T-helper 17 cell (primary cell): ENCODE measurements at regions not wholly inside any gene's neighbourhood (a gene's known extent, or its start where the extent isn't known, plus 50 kb on each side); places are given as distances from the start of the nearest gene placed in this dataset.
"Not testable (repeated sequence)": the region's sequence is repeated elsewhere in the genome, so short reads cannot be mapped to it uniquely, and the experiment has no call there.

Source experiments
- ATAC-seq: fragments of 150-1000 bp; cut with Tn5 transposase; 2 replicates; pipeline ENCODE4 v1.10.0; 2021; ENCODE audit warnings: mild to moderate bottlenecking, moderate library complexity
- DNase-seq, 3 donors: peaks; one replicate each; pipeline versions ENCODE4 v3.0.0 to v3.0.0-alpha.2; 2020 to 2021
- H3K9me3 ChIP-seq: one replicate; pipeline ENCODE4 v1.7.0; 2013; ENCODE audit warnings: low read length, mild to moderate bottlenecking; ENCODE audit not compliant: control insufficient read depth, poor library complexity, severe bottlenecking
- H3K27ac Mint-ChIP-seq: one replicate; pipeline ENCODE4 v1.8.0; 2022; ENCODE audit warnings: mild to moderate bottlenecking, moderate library complexity, mixed read lengths
- H3K27me3 Mint-ChIP-seq: one replicate; pipeline ENCODE4 v1.8.0; 2022; ENCODE audit warnings: mixed read lengths
- H3K36me3 Mint-ChIP-seq: one replicate; pipeline ENCODE4 v1.8.0; 2022; ENCODE audit warnings: low read depth, mixed read lengths
- H3K4me1 Mint-ChIP-seq: one replicate; pipeline ENCODE4 v1.8.0; 2022; ENCODE audit warnings: mild to moderate bottlenecking, mixed read lengths
- H3K4me3 Mint-ChIP-seq: one replicate; pipeline ENCODE4 v1.8.0; 2022; ENCODE audit warnings: mild to moderate bottlenecking, moderate library complexity, mixed read lengths

DNA sequence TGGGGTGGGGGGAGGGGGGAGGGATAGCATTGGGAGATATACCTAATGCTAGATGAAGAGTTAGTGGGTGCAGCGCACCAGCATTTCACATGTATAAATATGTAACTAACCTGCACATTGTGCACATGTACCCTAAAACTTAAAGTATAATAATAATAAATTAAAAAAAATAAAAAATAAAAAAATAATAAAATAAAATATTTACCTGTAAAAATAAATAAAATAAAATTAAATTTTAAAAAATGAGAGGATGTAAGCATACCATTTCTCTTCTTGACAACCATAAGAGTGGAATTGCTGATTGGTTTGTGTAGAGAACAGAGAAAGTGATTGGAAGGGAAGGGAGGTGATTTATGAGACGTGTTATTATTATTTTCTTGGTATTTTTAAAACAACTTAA lies 609.5 kb upstream of the CYLC2 start:
- H3K4me1 Mint-ChIP-seq, ATAC-seq, H3K36me3 Mint-ChIP-seq, DNase-seq, H3K9me3 ChIP-seq, H3K27ac Mint-ChIP-seq, H3K27me3 Mint-ChIP-seq, H3K4me3 Mint-ChIP-seq: not testable (repeated sequence)

DNA sequence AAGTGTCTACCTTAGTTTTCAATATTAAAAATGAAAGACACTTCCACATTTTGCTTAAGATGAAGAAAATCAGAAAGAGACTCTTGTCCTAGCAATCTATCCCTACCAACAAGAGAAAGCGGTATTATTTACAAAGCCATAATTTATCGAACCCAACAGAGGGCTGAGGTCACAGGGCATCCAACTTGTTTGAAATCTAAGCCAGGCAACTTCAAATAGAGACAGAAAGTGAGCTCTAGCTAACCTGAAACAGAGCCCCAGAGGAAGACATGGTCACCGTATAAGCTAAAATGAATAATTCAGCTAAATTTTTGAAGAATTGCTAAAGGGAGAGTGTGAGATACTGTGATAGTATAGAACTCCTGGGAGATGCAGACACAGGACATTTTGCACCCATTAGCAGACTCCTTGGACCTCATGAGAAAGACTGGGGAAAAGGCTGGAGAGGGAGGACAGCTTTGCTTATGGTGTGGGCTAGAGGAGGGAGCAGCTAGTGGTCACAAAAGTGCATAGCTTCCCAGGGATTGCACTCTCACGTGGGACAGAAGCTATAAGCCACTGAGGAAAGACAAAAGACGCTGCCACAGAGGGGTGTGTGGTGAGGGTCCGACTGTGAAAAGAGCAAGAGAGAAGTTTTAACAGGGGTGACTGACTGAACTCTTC lies 624.2 kb upstream of the GRIN3A start:
- H3K27ac Mint-ChIP-seq: no peak overlapping the region
- H3K9me3 ChIP-seq: no peaks in the 10 kb centered on the region
- H3K4me3 Mint-ChIP-seq: no peak overlapping the region
- no peaks in the 10 kb centered on the region for H3K27me3 Mint-ChIP-seq
- no peaks in the 10 kb centered on the region for H3K4me1 Mint-ChIP-seq
- no peaks in the 10 kb centered on the region for H3K36me3 Mint-ChIP-seq
- DNase-seq (no peak), ATAC-seq (no peak)

- DNase-seq (no peak), ATAC-seq (no peak)
- H3K27me3 Mint-ChIP-seq: no peaks in the 10 kb centered on the region
- H3K9me3 ChIP-seq: no peaks in the 10 kb centered on the region
- H3K27ac Mint-ChIP-seq: no peak overlapping the region
- no peaks in the 10 kb centered on the region for H3K4me1 Mint-ChIP-seq
- no peaks in the 10 kb centered on the region for H3K36me3 Mint-ChIP-seq
- no peak overlapping the region for H3K4me3 Mint-ChIP-seq
Observed at GRCh38 chr9:102360846-102361245, 622.4 kb upstream of the GRIN3A start.

GRCh38 chr9:102355982-102356381 lies 617.5 kb upstream of the GRIN3A start:
- DNase-seq (no peak), ATAC-seq (no peak)
- Mint-ChIP-seq H3K27me3 (no peaks in the 10 kb centered on the region), H3K4me3 (no peak overlapping the region), H3K36me3 (no peaks in the 10 kb centered on the region), H3K27ac (no peak overlapping the region), H3K4me1 (no peaks in the 10 kb centered on the region)
- H3K9me3 ChIP-seq: no peaks in the 10 kb centered on the region

DNA sequence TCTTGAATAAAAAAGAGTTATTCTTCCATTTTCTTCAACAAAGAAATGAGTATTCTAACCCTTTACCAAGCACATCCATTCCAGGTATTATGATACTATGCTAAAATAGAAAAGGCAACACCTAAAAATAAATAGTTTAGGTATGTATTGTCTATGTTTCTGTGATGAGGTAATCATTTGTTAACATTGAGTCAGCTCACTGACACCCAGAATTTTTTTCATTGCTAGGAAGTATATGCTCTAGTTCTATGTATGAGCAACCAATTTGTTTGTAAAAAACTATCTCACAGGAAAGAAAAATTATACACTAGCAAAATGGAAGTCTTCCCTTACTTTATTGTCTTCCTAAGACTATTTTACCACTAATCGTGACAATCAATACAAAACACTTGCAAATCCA lies 615.6 kb upstream of the GRIN3A start:
- H3K4me3 Mint-ChIP-seq: no peak overlapping the region

GRCh38 chr9:102337471-102337870 lies 599.0 kb upstream of the GRIN3A start:
- H3K4me1 Mint-ChIP-seq, DNase-seq, H3K27ac Mint-ChIP-seq, H3K36me3 Mint-ChIP-seq, H3K9me3 ChIP-seq, H3K4me3 Mint-ChIP-seq, ATAC-seq, H3K27me3 Mint-ChIP-seq: not testable (repeated sequence)

More for the DNA sequence above, 615.6 kb upstream of the GRIN3A start:
- DNase-seq: no peak
- H3K4me1 Mint-ChIP-seq: no peaks in the 10 kb centered on the region
- H3K27ac Mint-ChIP-seq: no peak overlapping the region
- H3K27me3 Mint-ChIP-seq: no peaks in the 10 kb centered on the region
- no peak for ATAC-seq
- H3K36me3 Mint-ChIP-seq: no peaks in the 10 kb centered on the region
- H3K9me3 ChIP-seq: no peaks in the 10 kb centered on the region

- H3K9me3 ChIP-seq: no peaks in the 10 kb centered on the region
- Mint-ChIP-seq H3K27me3 (no peaks in the 10 kb centered on the region), H3K4me3 (no peak overlapping the region), H3K27ac (no peak overlapping the region), H3K4me1 (no peaks in the 10 kb centered on the region), H3K36me3 (no peaks in the 10 kb centered on the region)
- ATAC-seq (no peak), DNase-seq (no peak)
Observed at GRCh38 chr9:102309379-102309778, 570.9 kb upstream of the GRIN3A start.

GRCh38 chr9:102295188-102295587 lies 556.7 kb upstream of the GRIN3A start:
- H3K36me3 Mint-ChIP-seq: no peaks in the 10 kb centered on the region
- H3K27ac Mint-ChIP-seq: no peak overlapping the region
- no peak overlapping the region for H3K4me3 Mint-ChIP-seq
- H3K27me3 Mint-ChIP-seq: no peaks in the 10 kb centered on the region
- H3K4me1 Mint-ChIP-seq: no peaks in the 10 kb centered on the region
- DNase-seq: no peak
- ATAC-seq: no peak
- H3K9me3 ChIP-seq: no peaks in the 10 kb centered on the region

DNA sequence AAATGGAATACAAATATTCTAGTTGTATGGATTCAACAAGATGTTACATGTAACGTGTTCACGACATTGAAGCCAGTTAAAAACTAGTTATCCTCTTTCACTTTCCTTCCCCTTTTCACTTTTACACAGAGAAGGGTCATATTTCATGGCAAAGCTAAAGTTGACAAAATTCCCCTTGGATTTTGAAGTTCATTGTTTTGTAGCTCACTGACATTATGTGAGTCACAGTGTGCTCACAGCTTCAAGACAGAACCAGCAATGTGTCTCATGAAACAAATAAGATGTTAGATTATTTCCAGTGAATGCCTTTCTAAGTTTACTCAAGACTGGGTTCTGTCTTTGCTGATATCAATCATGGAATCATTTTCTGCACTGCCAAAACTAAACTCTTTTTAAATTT lies 535.5 kb upstream of the GRIN3A start:
- no peaks in the 10 kb centered on the region for H3K9me3 ChIP-seq
- Mint-ChIP-seq H3K36me3 (no peaks in the 10 kb centered on the region), H3K27me3 (no peaks in the 10 kb centered on the region), H3K4me1 (no peaks in the 10 kb centered on the region), H3K4me3 (no peak overlapping the region), H3K27ac (no peak overlapping the region)
- ATAC-seq (no peak), DNase-seq (no peak)

DNA sequence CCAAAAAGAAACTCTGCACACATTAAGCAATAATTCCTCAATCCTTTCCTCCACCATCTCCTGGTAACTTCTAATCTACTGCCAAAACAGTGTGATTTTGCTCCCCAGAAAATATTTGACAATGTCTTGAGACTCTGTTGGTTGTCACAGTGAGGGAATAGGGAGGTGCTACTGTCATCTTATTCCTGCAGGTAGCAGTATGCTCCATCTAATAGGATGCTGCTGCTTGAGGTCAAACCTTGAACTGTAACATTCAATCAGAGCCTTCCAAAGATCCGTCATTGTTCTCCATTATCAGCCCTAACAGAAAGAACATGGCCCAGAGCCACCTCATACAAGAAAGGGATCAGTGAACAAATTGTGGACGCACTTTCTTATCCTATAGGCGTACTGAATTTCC lies 514.7 kb upstream of the GRIN3A start:
- Mint-ChIP-seq H3K4me1 (no peaks in the 10 kb centered on the region), H3K27ac (no peak overlapping the region), H3K4me3 (no peak overlapping the region), H3K27me3 (no peaks in the 10 kb centered on the region), H3K36me3 (no peaks in the 10 kb centered on the region)
- DNase-seq: no peak
- ATAC-seq: no peak
- no peaks in the 10 kb centered on the region for H3K9me3 ChIP-seq

DNA sequence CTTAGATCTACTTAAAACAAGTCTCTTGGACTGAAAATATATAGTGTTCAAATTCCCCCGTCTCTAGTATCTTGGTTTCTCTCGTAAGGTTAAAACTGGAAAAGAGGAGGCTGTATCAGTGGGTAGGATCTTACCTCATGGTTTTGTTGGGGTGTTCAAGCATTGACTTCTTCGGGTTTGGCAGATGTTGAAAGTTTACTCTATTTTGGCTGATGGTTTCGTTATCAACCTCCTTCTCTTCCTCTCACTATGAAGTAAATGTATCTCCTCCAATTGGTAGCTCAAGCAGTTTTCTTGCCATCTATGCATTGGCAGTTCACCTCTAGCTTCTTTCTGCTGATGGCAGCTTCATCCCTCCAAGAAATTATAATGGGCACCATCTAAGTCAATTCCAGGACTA lies 506.5 kb upstream of the GRIN3A start:
- ATAC-seq: no peak
- no peaks in the 10 kb centered on the region for H3K9me3 ChIP-seq
- no peaks in the 10 kb centered on the region for H3K27me3 Mint-ChIP-seq
- no peaks in the 10 kb centered on the region for H3K4me1 Mint-ChIP-seq
- H3K4me3 Mint-ChIP-seq: no peak overlapping the region
- H3K27ac Mint-ChIP-seq: no peak overlapping the region
- DNase-seq: no peak
- no peaks in the 10 kb centered on the region for H3K36me3 Mint-ChIP-seq

- no peak overlapping the region for H3K4me3 Mint-ChIP-seq
Observed at GRCh38 chr9:102237520-102237919, 499.1 kb upstream of the GRIN3A start.

GRCh38 chr9:102237094-102237493 lies 498.6 kb upstream of the GRIN3A start:
- Mint-ChIP-seq H3K4me1 (no peaks in the 10 kb centered on the region), H3K4me3 (no peak overlapping the region), H3K27ac (no peak overlapping the region), H3K36me3 (no peaks in the 10 kb centered on the region), H3K27me3 (no peaks in the 10 kb centered on the region)
- ATAC-seq (no peak), DNase-seq (no peak)
- no peaks in the 10 kb centered on the region for H3K9me3 ChIP-seq

More at GRCh38 chr9:102237520-102237919, 499.1 kb upstream of the GRIN3A start:
- no peak overlapping the region for H3K27ac Mint-ChIP-seq
- no peaks in the 10 kb centered on the region for H3K9me3 ChIP-seq
- DNase-seq (no peak), ATAC-seq (no peak)
- H3K4me1 Mint-ChIP-seq: no peaks in the 10 kb centered on the region
- no peaks in the 10 kb centered on the region for H3K27me3 Mint-ChIP-seq
- no peaks in the 10 kb centered on the region for H3K36me3 Mint-ChIP-seq

DNA sequence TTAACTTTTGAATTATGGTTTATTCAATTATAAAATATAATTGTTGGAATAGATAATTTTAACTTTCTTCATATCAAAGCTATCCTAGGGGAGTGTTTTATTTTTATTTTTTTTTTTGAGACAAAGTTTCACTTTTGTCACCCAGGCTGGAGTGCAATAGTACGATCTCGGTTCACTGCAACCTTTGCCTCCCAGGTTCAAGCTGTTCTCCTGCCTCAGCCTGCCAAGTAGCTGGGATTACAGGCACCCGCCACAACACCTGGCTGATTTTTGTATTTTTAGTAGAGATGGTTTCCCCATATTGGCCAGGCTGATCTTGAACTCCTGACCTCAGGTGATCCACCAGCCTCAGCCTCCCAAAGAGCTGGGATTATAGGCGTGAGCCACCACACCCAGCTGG lies 489.0 kb upstream of the GRIN3A start:
- not testable (repeated sequence) for H3K4me3 Mint-ChIP-seq, H3K27me3 Mint-ChIP-seq, DNase-seq, H3K4me1 Mint-ChIP-seq, H3K9me3 ChIP-seq, H3K27ac Mint-ChIP-seq, H3K36me3 Mint-ChIP-seq, ATAC-seq
